GM21825 (cell line): ENCODE measurements at regions not wholly inside any gene's neighbourhood (a gene's known extent, or its start where the extent isn't known, plus 50 kb on each side); places are given as distances from the start of the nearest gene placed in this dataset.
"Not testable (repeated sequence)": the region's sequence is repeated elsewhere in the genome, so short reads cannot be mapped to it uniquely, and the experiment has no call there.

ENCODE experiments used
- ATAC-seq: cut with Tn5 transposase; IDR thresholded peaks from one replicate; pipeline ENCODE4 v1.9.1; 2021; ENCODE audit warnings: mild to moderate bottlenecking, moderate library complexity; ENCODE audit not compliant: unreplicated experiment

DNA sequence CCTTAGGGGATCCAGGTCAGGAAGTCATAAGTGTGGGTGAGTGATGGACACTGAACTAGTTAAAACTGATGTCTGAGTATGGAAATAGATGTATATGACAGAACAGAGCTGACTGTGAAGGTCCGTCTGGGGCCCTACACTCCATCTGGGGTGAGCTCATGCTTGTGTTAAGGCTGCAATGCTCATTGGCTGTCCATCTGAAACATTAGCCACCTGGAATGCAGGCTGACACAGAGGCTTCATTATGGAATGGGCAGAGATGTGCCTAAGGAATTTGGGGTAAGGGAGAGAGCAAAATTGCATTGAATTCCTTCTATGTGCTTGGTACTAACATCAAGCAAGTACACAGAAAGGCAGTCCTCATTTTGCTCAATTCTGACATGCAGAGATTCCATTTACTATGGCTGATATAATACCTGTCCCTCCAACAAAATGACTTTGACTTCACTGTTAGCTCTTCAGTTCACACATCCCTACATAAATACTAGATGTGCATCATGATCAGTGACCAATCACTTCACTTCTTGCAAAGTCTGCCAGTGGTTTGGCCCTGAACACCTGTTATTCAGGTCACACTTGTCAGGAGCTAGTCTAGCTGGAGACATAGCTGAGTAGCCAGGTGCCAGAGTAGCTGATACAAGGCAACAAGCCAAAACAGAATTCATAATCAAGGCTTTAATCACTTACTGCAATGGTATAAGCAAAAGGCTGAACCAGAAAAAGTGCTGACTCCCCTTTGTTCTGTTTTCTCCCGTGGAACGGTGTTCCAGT is 128.9 kb upstream of the VWC2 start:
- ATAC-seq: no peak

DNA sequence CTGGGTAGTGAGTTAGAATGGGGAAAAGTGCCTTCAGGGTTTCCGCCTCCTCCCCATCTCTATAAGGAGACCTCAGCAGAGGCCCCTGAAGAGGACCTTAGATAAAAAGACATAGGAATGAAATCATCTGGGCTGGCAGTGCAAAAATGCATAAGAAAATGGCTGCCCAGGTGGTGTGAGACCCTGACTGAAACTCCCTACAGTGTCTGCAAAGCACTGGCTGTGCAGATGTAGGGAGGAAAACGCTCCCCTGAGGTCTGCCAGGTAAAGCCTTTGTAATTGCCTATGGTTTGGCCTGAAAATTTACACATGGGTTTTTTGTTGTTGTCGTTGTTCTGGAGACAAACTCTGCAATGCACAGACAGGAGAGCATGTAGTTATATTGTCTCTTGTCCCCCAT is 128.1 kb upstream of the VWC2 start:
- no peak for ATAC-seq

GRCh38 chr7:49660170-49660783 is 113.2 kb upstream of the VWC2 start:
- ATAC-seq: no peak

DNA sequence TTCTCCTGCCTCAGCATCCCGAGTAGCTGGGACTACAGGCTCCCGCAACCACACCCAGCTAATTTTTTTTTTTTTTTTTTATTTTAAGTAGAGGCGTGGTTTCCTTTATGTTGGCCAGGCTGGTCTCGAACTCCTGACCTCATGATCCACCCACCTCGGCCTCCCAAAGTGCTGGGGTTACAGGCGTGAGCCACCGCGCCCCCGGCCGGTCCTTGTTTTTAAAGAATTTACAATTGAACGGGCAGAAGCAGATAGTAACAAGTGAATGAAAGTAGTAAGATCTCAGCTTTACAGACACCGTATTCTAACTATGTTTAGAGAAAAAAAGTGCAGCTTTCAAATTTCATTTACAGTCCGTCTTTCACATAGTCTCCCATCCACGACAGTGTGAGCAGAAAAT is 112.5 kb upstream of the VWC2 start:
- no peak for ATAC-seq

GRCh38 chr7:49665963-49666362 is 107.5 kb upstream of the VWC2 start:
- ATAC-seq: not testable (repeated sequence)

GRCh38 chr7:49666764-49667163 is 106.7 kb upstream of the VWC2 start:
- ATAC-seq: no peak

DNA sequence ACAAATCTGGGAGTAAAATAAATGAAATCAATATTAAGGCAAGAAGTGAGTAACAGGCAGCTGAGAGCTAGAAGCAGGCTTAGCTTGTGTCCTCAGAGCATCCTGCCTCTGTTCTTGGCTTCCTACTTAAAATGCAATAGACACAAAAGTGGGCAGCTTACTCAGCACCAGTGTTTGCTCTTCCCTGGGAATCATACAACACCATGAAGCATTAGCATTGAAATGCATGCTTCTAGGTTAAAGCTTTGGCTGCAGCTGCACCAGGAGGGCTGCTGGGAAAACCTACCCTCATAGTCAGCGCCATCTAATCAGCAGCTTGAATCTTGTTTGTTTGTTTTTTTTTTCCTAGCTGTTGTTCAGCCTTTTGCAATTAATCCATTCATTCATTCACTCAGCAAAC is 104.2 kb upstream of the VWC2 start:
- no peak for ATAC-seq

GRCh38 chr7:49669692-49670260 is 103.7 kb upstream of the VWC2 start:
- no peak for ATAC-seq

DNA sequence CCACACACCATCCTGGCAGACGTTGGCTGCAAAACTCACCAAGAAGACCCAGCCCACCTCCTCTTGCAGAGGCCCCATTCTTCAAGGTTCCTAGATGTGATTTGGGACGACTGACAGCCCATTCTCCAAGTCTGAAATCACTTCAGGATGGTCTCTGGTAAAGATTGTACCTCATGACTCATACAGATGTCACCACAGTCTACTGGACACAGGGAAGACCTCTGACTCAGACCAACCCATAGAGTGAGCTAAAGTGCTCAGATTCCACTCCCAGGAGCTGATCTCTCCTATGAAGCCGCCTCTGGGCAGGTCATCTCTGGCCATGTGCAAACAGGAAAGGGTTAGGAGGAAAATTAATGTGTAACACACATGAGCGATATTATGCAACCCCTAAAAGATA is 102.4 kb upstream of the VWC2 start:
- ATAC-seq: no peak

DNA sequence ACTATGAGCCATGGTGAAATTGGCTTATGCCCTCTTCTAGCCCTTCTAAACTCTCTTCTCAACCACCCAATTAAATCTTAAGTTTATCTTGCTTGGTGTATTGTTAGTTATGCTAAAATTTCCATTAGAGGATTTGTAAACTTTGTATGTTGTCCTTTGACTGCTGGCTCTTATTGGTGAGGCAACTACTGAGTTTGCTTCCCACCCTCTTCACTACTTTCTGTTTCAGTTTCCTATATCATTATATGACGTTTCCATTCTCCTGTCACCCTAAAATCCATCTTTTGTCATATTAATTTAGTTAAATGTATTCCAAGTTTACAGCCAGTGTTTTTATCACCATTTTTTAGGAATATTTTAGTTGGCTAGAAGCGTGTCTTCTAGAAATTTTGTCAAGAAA is 80.9 kb upstream of the VWC2 start:
- no peak for ATAC-seq

DNA sequence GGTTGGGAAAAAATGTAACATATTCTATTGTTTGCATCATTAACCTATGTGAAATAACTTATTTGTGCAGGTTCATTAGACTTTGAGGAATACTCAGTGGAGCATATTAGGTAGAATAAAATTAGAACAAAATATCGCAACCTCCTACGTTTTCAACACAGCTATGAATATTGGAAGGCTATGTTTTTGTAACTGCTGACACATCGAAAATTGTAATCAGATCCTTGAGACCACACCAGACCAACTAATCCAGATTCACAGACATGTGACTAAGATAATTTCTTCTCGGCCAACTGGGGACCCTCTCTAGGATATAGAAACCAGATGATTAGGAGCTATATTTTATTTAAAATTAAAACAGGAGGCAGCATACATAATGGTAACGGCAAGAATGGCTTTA is 77.5 kb upstream of the VWC2 start:
- no peak for ATAC-seq

DNA sequence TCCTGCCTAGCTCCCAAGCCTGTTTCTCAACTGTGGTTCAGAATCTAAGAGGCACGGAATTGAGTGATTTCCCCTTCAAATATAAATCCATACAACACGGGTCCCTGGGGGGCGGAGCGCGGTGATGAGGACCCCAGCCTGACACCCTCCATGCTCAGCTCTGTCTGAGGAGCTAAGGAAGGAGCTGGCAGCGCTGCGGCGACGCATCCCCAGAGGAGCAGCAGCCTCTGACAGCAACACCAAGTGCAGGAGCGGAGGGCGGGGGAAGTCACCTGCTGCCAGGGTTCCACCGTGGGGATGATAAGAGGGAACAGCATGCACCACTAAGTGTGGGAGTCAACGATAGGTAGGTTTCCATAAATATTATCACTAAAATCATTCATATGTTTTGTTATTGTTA is 72.6 kb upstream of the VWC2 start:
- ATAC-seq: no peak

DNA sequence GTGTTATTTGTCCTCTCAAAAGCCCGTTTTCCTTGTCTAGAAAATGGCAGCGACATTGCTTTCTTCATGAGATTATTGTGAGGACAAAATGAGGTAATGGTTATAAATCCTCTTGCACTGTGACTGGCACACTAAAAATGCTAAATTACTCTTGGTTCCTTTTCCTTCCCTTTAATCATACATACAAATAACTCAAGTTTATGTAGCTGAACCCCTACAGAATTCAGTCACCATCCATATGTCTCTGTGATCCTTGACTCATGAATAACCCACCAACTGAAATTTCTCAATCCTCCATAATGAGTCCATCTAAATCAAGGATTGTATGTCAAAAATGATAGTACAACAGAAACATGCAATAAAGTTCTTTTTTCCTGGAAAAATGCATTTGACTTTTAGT is 71.3 kb upstream of the VWC2 start:
- ATAC-seq: no peak

- ATAC-seq: no peak
Measured at GRCh38 chr7:49703337-49703736, 70.1 kb upstream of the VWC2 start.

- ATAC-seq: no peak
Measured at GRCh38 chr7:49703881-49704280, 69.6 kb upstream of the VWC2 start.

DNA sequence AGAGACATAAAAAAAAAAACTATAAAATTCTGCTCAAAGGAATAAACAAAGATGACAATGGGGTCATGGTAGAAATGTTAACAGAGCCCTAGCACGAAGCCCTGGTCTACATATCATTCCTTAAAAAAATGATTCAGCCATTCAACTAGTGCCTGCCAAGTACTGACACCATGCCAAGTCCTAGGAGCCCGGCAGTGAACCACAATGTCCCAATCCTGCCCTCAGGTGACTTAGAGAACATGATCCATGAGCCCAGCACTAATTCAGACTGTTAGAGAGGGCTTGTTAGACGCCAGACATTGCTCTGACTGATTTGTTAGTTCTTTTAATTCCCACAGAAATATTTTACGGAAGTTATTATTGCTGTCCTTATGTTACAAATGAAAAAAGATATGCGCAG is 67.3 kb upstream of the VWC2 start:
- no peak for ATAC-seq

DNA sequence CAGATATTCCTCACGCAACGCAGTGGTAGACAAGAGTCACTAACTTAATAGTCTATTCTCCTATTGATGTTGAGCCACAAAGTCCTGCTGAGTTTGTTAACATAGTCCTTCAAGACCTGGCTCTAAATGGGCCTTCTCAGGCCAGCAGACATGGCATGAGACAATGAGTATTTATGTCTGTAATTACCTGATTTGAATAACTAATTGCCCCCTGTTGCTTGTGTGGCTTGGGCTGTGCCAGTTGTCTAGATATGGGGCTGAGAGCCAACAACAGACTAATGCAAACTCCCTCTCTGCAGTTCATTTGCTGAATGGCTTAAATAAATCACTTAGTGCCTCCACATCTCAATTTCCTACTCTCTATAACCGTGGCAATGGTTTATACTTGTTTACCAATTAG is 65.5 kb upstream of the VWC2 start:
- no peak for ATAC-seq

DNA sequence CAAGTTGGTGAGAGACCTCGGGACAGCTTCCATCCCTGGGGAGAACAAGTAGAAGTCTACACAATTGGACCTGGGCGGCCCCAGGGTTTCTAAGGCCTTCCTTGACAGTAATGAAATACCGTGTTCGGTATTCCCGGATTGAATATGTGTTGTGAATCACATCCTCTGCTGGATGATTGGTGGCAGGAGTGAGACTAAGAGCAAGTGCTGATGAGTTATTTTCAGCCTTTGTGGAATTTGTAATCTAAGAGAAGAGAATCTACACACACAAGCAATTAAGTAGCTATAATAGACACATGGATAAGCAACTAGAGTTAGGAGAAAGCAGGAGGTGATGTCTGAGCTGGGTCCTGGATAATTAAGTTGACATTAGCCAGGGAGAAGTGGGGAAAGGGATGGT is 64.8 kb upstream of the VWC2 start:
- no peak for ATAC-seq

DNA sequence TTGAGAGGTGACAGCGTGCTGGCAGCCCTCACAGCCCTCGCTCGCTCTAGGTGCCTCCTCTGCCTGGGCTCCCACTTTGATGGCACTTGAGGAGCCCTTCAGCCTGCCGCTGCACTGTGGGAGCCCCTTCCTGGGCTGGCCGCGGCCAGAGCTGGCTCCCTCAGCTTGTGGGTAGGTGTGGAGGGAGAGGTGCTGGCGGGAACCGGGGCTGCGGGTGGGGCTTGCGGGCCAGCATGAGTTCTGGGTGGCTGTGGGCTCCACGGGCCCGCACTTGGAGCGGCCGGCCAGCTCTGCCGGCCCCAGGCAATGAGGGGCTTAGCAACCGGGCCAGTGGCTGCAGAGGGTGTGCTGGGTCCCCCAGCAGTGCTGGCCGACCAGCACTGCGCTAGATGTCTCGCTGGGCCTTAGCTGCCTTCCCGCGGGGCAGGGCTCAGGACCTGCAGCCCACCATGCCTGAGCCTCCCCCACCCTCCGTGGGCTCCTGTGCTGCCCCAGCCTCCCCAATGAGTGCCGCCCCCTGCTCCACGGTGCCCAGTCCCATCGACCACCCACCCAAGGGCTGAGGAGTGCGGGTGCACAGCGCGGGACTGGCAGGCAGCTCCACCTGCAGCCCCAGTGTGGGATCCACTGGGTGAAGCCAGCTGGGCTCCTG is 62.2 kb upstream of the VWC2 start:
- not testable (repeated sequence) for ATAC-seq

DNA sequence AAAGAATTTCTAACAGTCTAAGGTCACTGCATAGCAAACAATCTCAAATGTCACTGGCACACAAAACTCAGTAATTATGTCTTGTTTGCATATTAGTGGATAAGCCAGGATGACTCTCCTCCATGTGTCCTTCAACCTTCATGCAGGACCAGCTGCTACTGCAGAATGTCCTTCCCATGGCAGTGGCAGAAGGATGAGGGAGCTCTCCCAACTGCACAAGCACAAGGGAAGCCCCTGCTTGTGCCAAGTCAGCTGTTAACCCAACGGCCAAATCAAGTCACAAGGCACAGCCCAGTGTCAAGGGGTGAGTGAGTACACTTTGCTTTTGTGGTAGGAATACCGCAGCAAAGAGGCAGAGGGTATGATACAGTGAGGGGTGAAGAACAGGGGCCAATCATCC is 59.3 kb upstream of the VWC2 start:
- no peak for ATAC-seq

GRCh38 chr7:49715486-49715885 is 58.0 kb upstream of the VWC2 start:
- ATAC-seq: no peak

GRCh38 chr7:49717547-49717946 is 55.9 kb upstream of the VWC2 start:
- no peak for ATAC-seq
